HL-60 (cell line): ENCODE measurements at regions not wholly inside any gene's neighbourhood (a gene's known extent, or its start where the extent isn't known, plus 50 kb on each side); places are given as distances from the start of the nearest gene placed in this dataset.

ENCODE experiments used
- POLR2AphosphoS5 ChIP-seq: IDR thresholded peaks from 2 replicates; pipeline ENCODE4 v1.6.1; 2012; ENCODE audit warnings: low read depth
- SPI1 ChIP-seq: IDR thresholded peaks from 2 replicates; pipeline ENCODE4 v1.6.1; 2012; ENCODE audit warnings: low read depth, mild to moderate bottlenecking, borderline replicate concordance
- TF ChIP-seq, protein P1 (sequence below): IDR thresholded peaks from one replicate; pipeline ENCODE4 v1.5.1; 2011; ENCODE audit warnings: low read length, control low read depth, inconsistent platforms; ENCODE audit not compliant: insufficient read depth

GRCh38 chr10:131708225-131708880, 192.5 kb upstream of the PPP2R2D start:
- TF ChIP-seq POLR2AphosphoS5 (no peak), SPI1 (no peak)
- TF ChIP-seq, protein P1, sequence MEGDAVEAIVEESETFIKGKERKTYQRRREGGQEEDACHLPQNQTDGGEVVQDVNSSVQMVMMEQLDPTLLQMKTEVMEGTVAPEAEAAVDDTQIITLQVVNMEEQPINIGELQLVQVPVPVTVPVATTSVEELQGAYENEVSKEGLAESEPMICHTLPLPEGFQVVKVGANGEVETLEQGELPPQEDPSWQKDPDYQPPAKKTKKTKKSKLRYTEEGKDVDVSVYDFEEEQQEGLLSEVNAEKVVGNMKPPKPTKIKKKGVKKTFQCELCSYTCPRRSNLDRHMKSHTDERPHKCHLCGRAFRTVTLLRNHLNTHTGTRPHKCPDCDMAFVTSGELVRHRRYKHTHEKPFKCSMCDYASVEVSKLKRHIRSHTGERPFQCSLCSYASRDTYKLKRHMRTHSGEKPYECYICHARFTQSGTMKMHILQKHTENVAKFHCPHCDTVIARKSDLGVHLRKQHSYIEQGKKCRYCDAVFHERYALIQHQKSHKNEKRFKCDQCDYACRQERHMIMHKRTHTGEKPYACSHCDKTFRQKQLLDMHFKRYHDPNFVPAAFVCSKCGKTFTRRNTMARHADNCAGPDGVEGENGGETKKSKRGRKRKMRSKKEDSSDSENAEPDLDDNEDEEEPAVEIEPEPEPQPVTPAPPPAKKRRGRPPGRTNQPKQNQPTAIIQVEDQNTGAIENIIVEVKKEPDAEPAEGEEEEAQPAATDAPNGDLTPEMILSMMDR = no peak
